GM23338 (cell line): ENCODE measurements at regions not wholly inside any gene's neighbourhood (a gene's known extent, or its start where the extent isn't known, plus 50 kb on each side); places are given as distances from the start of the nearest gene placed in this dataset.

ENCODE experiments used
- ATAC-seq: fragments of 200-7000 bp; cut with Tn5 transposase; 3 replicates; pipeline ENCODE4 v1.9.1; 2020
- DNase-seq: peaks from one replicate; pipeline ENCODE4 v3.0.0-alpha.2; 2015; ENCODE audit warnings: low spot score
- H2AFZ ChIP-seq: fragments of 200-600 bp; sonication (generic); 2 replicates; pipeline ENCODE4 v1.8.0; 2016; ENCODE audit warnings: antibody characterized with exemption, mild to moderate bottlenecking, moderate library complexity
- H3F3A ChIP-seq: fragments of 200-600 bp; sonication (generic); replicated peaks from 2 replicates; pipeline ENCODE4 v1.8.0; 2017; ENCODE audit warnings: antibody characterized with exemption, mixed run types, low read depth
- H3K27ac ChIP-seq: fragments of 200-600 bp; sonication (generic); 2 replicates; pipeline ENCODE4 v1.6.1; 2016; ENCODE audit warnings: low read depth
- H3K27me3 ChIP-seq: fragments of 200-600 bp; sonication (generic); 2 replicates; pipeline ENCODE4 v1.8.0; 2016; ENCODE audit warnings: mild to moderate bottlenecking, mixed run types, moderate library complexity; ENCODE audit not compliant: insufficient read depth
- H3K36me3 ChIP-seq: fragments of 200-600 bp; sonication (generic); 2 replicates; pipeline ENCODE4 v1.8.0; 2016; ENCODE audit warnings: mild to moderate bottlenecking; ENCODE audit not compliant: insufficient read depth
- H3K4me1 ChIP-seq: fragments of 200-600 bp; sonication (generic); 2 replicates; pipeline ENCODE4 v1.8.0; 2016; ENCODE audit warnings: mild to moderate bottlenecking, moderate library complexity; ENCODE audit not compliant: insufficient read depth
- H3K4me2 ChIP-seq: fragments of 200-600 bp; sonication (generic); 2 replicates; pipeline ENCODE4 v1.7.1; 2017; ENCODE audit warnings: mixed run types
- H3K4me3 ChIP-seq: fragments of 200-600 bp; sonication (generic); 2 replicates; pipeline ENCODE4 v1.6.1; 2016; ENCODE audit warnings: mixed run types
- H3K79me2 ChIP-seq: fragments of 200-600 bp; sonication (generic); replicated peaks from 2 replicates; pipeline ENCODE4 v1.8.0; 2017; ENCODE audit warnings: mild to moderate bottlenecking; ENCODE audit not compliant: insufficient read depth
- H3K9me2 ChIP-seq: fragments of 200-600 bp; sonication (generic); 2 replicates; pipeline ENCODE4 v1.8.0; 2017; ENCODE audit not compliant: insufficient read depth
- H4K20me1 ChIP-seq: fragments of 200-600 bp; sonication (generic); replicated peaks from 2 replicates; pipeline ENCODE4 v1.8.0; 2017; ENCODE audit warnings: mild to moderate bottlenecking; ENCODE audit not compliant: insufficient read depth
- H3K27ac Mint-ChIP-seq: 2 replicates; pipeline ENCODE4 v1.8.0; 2020; ENCODE audit warnings: inconsistent platforms, mild to moderate bottlenecking, moderate library complexity, mixed read lengths
- H3K27me3 Mint-ChIP-seq: 3 replicates; pipeline ENCODE4 v1.8.0; 2022; ENCODE audit warnings: low read depth, mild to moderate bottlenecking, moderate library complexity, mixed read lengths, inconsistent platforms; ENCODE audit not compliant: insufficient read depth, poor library complexity
- H3K36me3 Mint-ChIP-seq: 3 replicates; pipeline ENCODE4 v1.8.0; 2021; ENCODE audit warnings: low read depth, mild to moderate bottlenecking, inconsistent platforms, moderate library complexity, mixed read lengths
- H3K4me1 Mint-ChIP-seq: 3 replicates; pipeline ENCODE4 v1.8.0; 2020; ENCODE audit warnings: mild to moderate bottlenecking, inconsistent platforms, mixed read lengths
- H3K4me3 Mint-ChIP-seq: 3 replicates; pipeline ENCODE4 v1.8.0; 2021; ENCODE audit warnings: moderate library complexity, mild to moderate bottlenecking, inconsistent platforms, mixed read lengths
- H3K9me3 Mint-ChIP-seq: 3 replicates; pipeline ENCODE4 v1.8.0; 2020; ENCODE audit warnings: moderate library complexity, mild to moderate bottlenecking, inconsistent platforms, mixed read lengths
- CREB1 ChIP-seq: fragments of 250-450 bp; sonication (Bioruptor Pico); IDR thresholded peaks from 2 replicates; pipeline ENCODE4 v1.5.0; 2020; ENCODE audit warnings: low read depth, mild to moderate bottlenecking, moderate library complexity
- CTCF ChIP-seq, 2 experiments: fragments of 200-600 bp in 1 of 2; sonication (generic) in 1 of 2; conservative IDR thresholded peaks; 2 replicates each; pipeline versions ENCODE4 v1.5.1 to v1.6.1; 2016 to 2017; ENCODE audit warnings: antibody characterized with exemption in 2 of 2, low read depth in 2 of 2, mild to moderate bottlenecking in 2 of 2, moderate library complexity in 1 of 2
- ETS1 ChIP-seq: IDR thresholded peaks from 2 replicates; pipeline ENCODE4 v1.6.1; 2016; ENCODE audit warnings: antibody characterized with exemption
- EZH2 ChIP-seq: fragments of 200-600 bp; sonication (generic); IDR thresholded peaks from one replicate; pipeline ENCODE4 v1.8.0; 2017; ENCODE audit warnings: antibody characterized with exemption, mild to moderate bottlenecking, low read depth; ENCODE audit not compliant: unreplicated experiment
- EZH2phosphoT487 ChIP-seq: fragments of 200-600 bp; sonication (generic); IDR thresholded peaks from one replicate; pipeline ENCODE4 v1.8.1; 2018; ENCODE audit warnings: antibody characterized with exemption; ENCODE audit not compliant: unreplicated experiment
- JUNB ChIP-seq: IDR thresholded peaks from one replicate; pipeline ENCODE4 v1.6.1; 2016; ENCODE audit warnings: antibody characterized with exemption; ENCODE audit not compliant: unreplicated experiment
- NANOG ChIP-seq: IDR thresholded peaks from 2 replicates; pipeline ENCODE4 v1.6.1; 2016; ENCODE audit warnings: antibody characterized with exemption, borderline replicate concordance
- POLR2AphosphoS5 ChIP-seq: IDR thresholded peaks from 2 replicates; pipeline ENCODE4 v1.6.1; 2016; ENCODE audit warnings: antibody characterized with exemption, low read depth
- REST ChIP-seq: IDR thresholded peaks from one replicate; pipeline ENCODE4 v1.6.1; 2018; ENCODE audit warnings: antibody characterized with exemption; ENCODE audit not compliant: unreplicated experiment
- STAT1 ChIP-seq: IDR thresholded peaks from one replicate; pipeline ENCODE4 v1.6.1; 2016; ENCODE audit warnings: antibody characterized with exemption; ENCODE audit not compliant: unreplicated experiment
- ZNF114 ChIP-seq: fragments of 250-450 bp; sonication (Bioruptor Pico); IDR thresholded peaks from 2 replicates; pipeline ENCODE4 v1.5.0; 2020; ENCODE audit warnings: mild to moderate bottlenecking, moderate library complexity
- ZNF331 ChIP-seq: fragments of 250-450 bp; sonication (Bioruptor Pico); IDR thresholded peaks from 2 replicates; pipeline ENCODE4 v1.5.0; 2020; ENCODE audit warnings: low read depth, mild to moderate bottlenecking, moderate library complexity
- ZNF462 ChIP-seq: fragments of 250-450 bp; sonication (Bioruptor Pico); IDR thresholded peaks from 2 replicates; pipeline ENCODE4 v1.5.0; 2020; ENCODE audit warnings: mild to moderate bottlenecking, moderate library complexity

- H4K20me1 ChIP-seq, result no peaks in the 10 kb centered on the region
- Mint-ChIP-seq H3K4me3 (no peak overlapping the region), H3K9me3 (peaks cover 95% of the 10 kb centered on the region), H3K27ac (no peak overlapping the region), H3K27me3 (no peaks in the 10 kb centered on the region), H3K36me3 (peaks cover 20% of the 10 kb centered on the region; the same call in 2 of the 3 replicates), H3K4me1 (no peaks in the 10 kb centered on the region)
- no peaks in the 10 kb centered on the region for H3K27me3 ChIP-seq
- no peaks in the 10 kb centered on the region for H3K9me2 ChIP-seq
- TF ChIP-seq REST (no peak), CREB1 (CRISPR knock-in tag) (no peak), CTCF (conservative IDR thresholded peaks at IDR 0.05; ENCODE audit: low read depth in 2 of 2) (no peak), EZH2phosphoT487 (no peak), ZNF331 (no peak), ZNF114 (CRISPR knock-in tag) (no peak), ETS1 (no peak), JUNB (no peak), NANOG (no peak), STAT1 (no peak), EZH2 (no peak), POLR2AphosphoS5 (no peak), ZNF462 (CRISPR knock-in tag) (no peak)
- ATAC-seq (no peak), DNase-seq (no peak)
- H3K36me3 ChIP-seq, result peaks cover 1% of the 10 kb centered on the region; the same call in 1 of the 2 replicates
- no peaks in the 10 kb centered on the region for H3K4me1 ChIP-seq
- no peaks in the 10 kb centered on the region for H3F3A ChIP-seq
- no peak overlapping the region for H3K27ac ChIP-seq
- no peak overlapping the region for H2AFZ ChIP-seq
- H3K4me2 ChIP-seq, result no peak overlapping the region
- no peaks in the 10 kb centered on the region for H3K79me2 ChIP-seq
- H3K4me3 ChIP-seq, result no peak overlapping the region
Measured at GRCh38 chr9:102202126-102202525, 463.7 kb upstream of the GRIN3A start.
